ENCODE measurements at regions not wholly inside any gene's neighbourhood (a gene's known extent, or its start where the extent isn't known, plus 50 kb on each side); places are given as distances from the start of the nearest gene placed in this dataset.

GRCh38 chr12:68497107-68497506, 113.6 kb upstream of the RAP1B start:
- TF ChIP-seq ISL1 (CRISPR knock-in tag; IDR thresholded peaks at IDR 0.05) (no peak), ZC3H10 (CRISPR knock-in tag; IDR thresholded peaks at IDR 0.05) (no peak), ESRRG (CRISPR knock-in tag; IDR thresholded peaks at IDR 0.05) (no peak), ARNTL (CRISPR knock-in tag; IDR thresholded peaks at IDR 0.05; ENCODE audit: borderline replicate concordance, low read depth) (no peak), CSRNP3 (CRISPR knock-in tag; IDR thresholded peaks at IDR 0.05) (no peak)
